ENCODE measurements at regions not wholly inside any gene's neighbourhood (a gene's known extent, or its start where the extent isn't known, plus 50 kb on each side); places are given as distances from the start of the nearest gene placed in this dataset.

- ATAC-seq (no peak), DNase-seq (no peak)
- peaks cover 8% of the 10 kb centered on the region for H3K27me3 Mint-ChIP-seq
- no peaks in the 10 kb centered on the region for H3K4me1 Mint-ChIP-seq
- no peaks in the 10 kb centered on the region for H3K36me3 Mint-ChIP-seq (ENCODE audit: low read depth)
- H3K27ac Mint-ChIP-seq, result no peak overlapping the region
- no peak overlapping the region for H3K4me3 Mint-ChIP-seq
- no peaks in the 10 kb centered on the region for H3K9me3 ChIP-seq (ENCODE audit: control insufficient read depth, low read length, poor library complexity, severe bottlenecking)
These were observed 111.5 kb downstream of the ETS2 start for GRCh38 chr21:38917043-38917774.

- Mint-ChIP-seq H3K4me1 (no peaks in the 10 kb centered on the region), H3K27me3 (peaks cover 8% of the 10 kb centered on the region), H3K36me3 (ENCODE audit: low read depth) (no peaks in the 10 kb centered on the region), H3K27ac (no peak overlapping the region), H3K4me3 (no peak overlapping the region)
- DNase-seq, result no peak
- ATAC-seq, result no peak
- H3K9me3 ChIP-seq (ENCODE audit: control insufficient read depth, low read length, poor library complexity, severe bottlenecking), result no peaks in the 10 kb centered on the region
These were observed 110.7 kb downstream of the ETS2 start for GRCh38 chr21:38916214-38916964.

- no peak overlapping the region for H3K4me3 Mint-ChIP-seq
- no peaks in the 10 kb centered on the region for H3K36me3 Mint-ChIP-seq (ENCODE audit: low read depth)
- H3K27me3 Mint-ChIP-seq, result peaks cover 8% of the 10 kb centered on the region
- ATAC-seq, result no peak
- no peak for DNase-seq
- H3K27ac Mint-ChIP-seq, result no peak overlapping the region
- no peaks in the 10 kb centered on the region for H3K4me1 Mint-ChIP-seq
- H3K9me3 ChIP-seq (ENCODE audit: control insufficient read depth, low read length, poor library complexity, severe bottlenecking), result no peaks in the 10 kb centered on the region
These were observed 109.8 kb downstream of the ETS2 start for GRCh38 chr21:38915546-38915945.

GRCh38 chr21:38914528-38915293 lies 109.0 kb downstream of the ETS2 start:
- H3K9me3 ChIP-seq (ENCODE audit: control insufficient read depth, low read length, poor library complexity, severe bottlenecking), result no peaks in the 10 kb centered on the region
- Mint-ChIP-seq H3K27ac (no peak overlapping the region), H3K4me3 (no peak overlapping the region), H3K36me3 (ENCODE audit: low read depth) (no peaks in the 10 kb centered on the region), H3K27me3 (peaks cover 8% of the 10 kb centered on the region), H3K4me1 (no peaks in the 10 kb centered on the region)
- no peak for DNase-seq
- ATAC-seq, result no peak

GRCh38 chr21:38913893-38914527 lies 108.3 kb downstream of the ETS2 start:
- ATAC-seq, result no peak
- Mint-ChIP-seq H3K27ac (no peak overlapping the region), H3K4me1 (no peaks in the 10 kb centered on the region), H3K27me3 (peaks cover 4% of the 10 kb centered on the region), H3K4me3 (no peak overlapping the region), H3K36me3 (ENCODE audit: low read depth) (no peaks in the 10 kb centered on the region)
- no peaks in the 10 kb centered on the region for H3K9me3 ChIP-seq (ENCODE audit: control insufficient read depth, low read length, poor library complexity, severe bottlenecking)
- DNase-seq, result no peak

GRCh38 chr21:38913120-38913892 lies 107.6 kb downstream of the ETS2 start:
- Mint-ChIP-seq H3K27ac (no peak overlapping the region), H3K4me1 (no peaks in the 10 kb centered on the region), H3K36me3 (ENCODE audit: low read depth) (no peaks in the 10 kb centered on the region), H3K4me3 (no peak overlapping the region), H3K27me3 (peaks cover 9% of the 10 kb centered on the region)
- H3K9me3 ChIP-seq (ENCODE audit: control insufficient read depth, low read length, poor library complexity, severe bottlenecking), result no peaks in the 10 kb centered on the region
- DNase-seq, result no peak
- no peak for ATAC-seq

GRCh38 chr21:38912789-38913119 lies 107.0 kb downstream of the ETS2 start:
- Mint-ChIP-seq H3K27me3 (peaks cover 14% of the 10 kb centered on the region), H3K27ac (no peak overlapping the region), H3K4me1 (no peaks in the 10 kb centered on the region), H3K4me3 (no peak overlapping the region), H3K36me3 (ENCODE audit: low read depth) (no peaks in the 10 kb centered on the region)
- H3K9me3 ChIP-seq (ENCODE audit: control insufficient read depth, low read length, poor library complexity, severe bottlenecking), result no peaks in the 10 kb centered on the region
- ATAC-seq (no peak), DNase-seq (no peak)

- H3K4me3 Mint-ChIP-seq, result no peak overlapping the region
- H3K9me3 ChIP-seq (ENCODE audit: control insufficient read depth, low read length, poor library complexity, severe bottlenecking), result no peaks in the 10 kb centered on the region
- no peaks in the 10 kb centered on the region for H3K4me1 Mint-ChIP-seq
- H3K27ac Mint-ChIP-seq, result no peak overlapping the region
- peaks cover 18% of the 10 kb centered on the region for H3K27me3 Mint-ChIP-seq
- no peaks in the 10 kb centered on the region for H3K36me3 Mint-ChIP-seq (ENCODE audit: low read depth)
- ATAC-seq (no peak), DNase-seq (no peak)
These were observed 106.4 kb downstream of the ETS2 start for GRCh38 chr21:38912102-38912629.

- no peak for ATAC-seq
- H3K4me1 Mint-ChIP-seq, result no peaks in the 10 kb centered on the region
- H3K9me3 ChIP-seq (ENCODE audit: control insufficient read depth, low read length, poor library complexity, severe bottlenecking), result no peaks in the 10 kb centered on the region
- no peak for DNase-seq
- no peak overlapping the region for H3K27ac Mint-ChIP-seq
- H3K27me3 Mint-ChIP-seq, result peaks cover 22% of the 10 kb centered on the region
- no peaks in the 10 kb centered on the region for H3K36me3 Mint-ChIP-seq (ENCODE audit: low read depth)
- no peak overlapping the region for H3K4me3 Mint-ChIP-seq
These were observed 105.9 kb downstream of the ETS2 start for GRCh38 chr21:38911484-38912101.

- DNase-seq, result no peak
- no peak overlapping the region for H3K27ac Mint-ChIP-seq
- H3K36me3 Mint-ChIP-seq (ENCODE audit: low read depth), result no peaks in the 10 kb centered on the region
- H3K4me3 Mint-ChIP-seq, result no peak overlapping the region
- no peak for ATAC-seq
- no peaks in the 10 kb centered on the region for H3K9me3 ChIP-seq (ENCODE audit: control insufficient read depth, low read length, poor library complexity, severe bottlenecking)
- H3K4me1 Mint-ChIP-seq, result no peaks in the 10 kb centered on the region
- H3K27me3 Mint-ChIP-seq, result peaks cover 23% of the 10 kb centered on the region
These were observed 104.8 kb downstream of the ETS2 start for GRCh38 chr21:38910390-38911067.

- no peaks in the 10 kb centered on the region for H3K4me1 Mint-ChIP-seq
- no peaks in the 10 kb centered on the region for H3K36me3 Mint-ChIP-seq (ENCODE audit: low read depth)
- DNase-seq (no peak), ATAC-seq (no peak)
- H3K27me3 Mint-ChIP-seq, result peaks cover 23% of the 10 kb centered on the region
- H3K9me3 ChIP-seq (ENCODE audit: control insufficient read depth, low read length, poor library complexity, severe bottlenecking), result no peaks in the 10 kb centered on the region
- no peak overlapping the region for H3K27ac Mint-ChIP-seq
- no peak overlapping the region for H3K4me3 Mint-ChIP-seq
These were observed 104.2 kb downstream of the ETS2 start for GRCh38 chr21:38909929-38910328.

- H3K9me3 ChIP-seq (ENCODE audit: control insufficient read depth, low read length, poor library complexity, severe bottlenecking), result no peaks in the 10 kb centered on the region
- Mint-ChIP-seq H3K27me3 (peaks cover 23% of the 10 kb centered on the region), H3K27ac (no peak overlapping the region), H3K4me3 (no peak overlapping the region), H3K36me3 (ENCODE audit: low read depth) (no peaks in the 10 kb centered on the region), H3K4me1 (no peaks in the 10 kb centered on the region)
- ATAC-seq (no peak), DNase-seq (no peak)
These were observed 103.4 kb downstream of the ETS2 start for GRCh38 chr21:38909109-38909508.
